Mesenteric fat pad (tissue), 1 donor: ENCODE measurements at regions not wholly inside any gene's neighbourhood (a gene's known extent, or its start where the extent isn't known, plus 50 kb on each side); places are given as distances from the start of the nearest gene placed in this dataset.
"Not testable (repeated sequence)": the region's sequence is repeated elsewhere in the genome, so short reads cannot be mapped to it uniquely, and the experiment has no call there.

Experiments used
- DNase-seq: peaks from one replicate; pipeline ENCODE4 v3.0.0-alpha.2; 2020; ENCODE audit warnings: low spot score
- donor health status: DM: yes; HTN: yes; CAD: no.

- no peak for DNase-seq
Measured at GRCh38 chr7:51635775-51636174, 319.2 kb upstream of the COBL start.

GRCh38 chr7:51634538-51634937, 317.9 kb upstream of the COBL start:
- DNase-seq = no peak

GRCh38 chr7:51634025-51634424, 317.4 kb upstream of the COBL start:
- no peak for DNase-seq

- no peak for DNase-seq
Measured at GRCh38 chr7:51633596-51633995, 317.0 kb upstream of the COBL start.

GRCh38 chr7:51633006-51633405, 316.4 kb upstream of the COBL start:
- no peak for DNase-seq

GRCh38 chr7:51630933-51631332, 314.3 kb upstream of the COBL start:
- no peak for DNase-seq

GRCh38 chr7:51629206-51629605, 312.6 kb upstream of the COBL start:
- no peak for DNase-seq

GRCh38 chr7:51621956-51622355, 305.3 kb upstream of the COBL start:
- no peak for DNase-seq

GRCh38 chr7:51620706-51621105, 304.1 kb upstream of the COBL start:
- no peak for DNase-seq

- no peak for DNase-seq
Measured at GRCh38 chr7:51619880-51620279, 303.3 kb upstream of the COBL start.

GRCh38 chr7:51617686-51618085, 301.1 kb upstream of the COBL start:
- no peak for DNase-seq

GRCh38 chr7:51613911-51614357, 297.3 kb upstream of the COBL start:
- no peak for DNase-seq

- DNase-seq = no peak
Measured at GRCh38 chr7:51611937-51612336, 295.3 kb upstream of the COBL start.

- no peak for DNase-seq
Measured at GRCh38 chr7:51607447-51607846, 290.8 kb upstream of the COBL start.

GRCh38 chr7:51606601-51607154, 290.1 kb upstream of the COBL start:
- no peak for DNase-seq

GRCh38 chr7:51602376-51602775, 285.8 kb upstream of the COBL start:
- no peak for DNase-seq

- DNase-seq = no peak
Measured at GRCh38 chr7:51601461-51601860, 284.9 kb upstream of the COBL start.

GRCh38 chr7:51599935-51600334, 283.3 kb upstream of the COBL start:
- DNase-seq = not testable (repeated sequence)

GRCh38 chr7:51593628-51594027, 277.0 kb upstream of the COBL start:
- no peak for DNase-seq

GRCh38 chr7:51592842-51593599, 276.4 kb upstream of the COBL start:
- DNase-seq = no peak

- DNase-seq = no peak
Measured at GRCh38 chr7:51591223-51591622, 274.6 kb upstream of the COBL start.

GRCh38 chr7:51590746-51591145, 274.1 kb upstream of the COBL start:
- DNase-seq = no peak

GRCh38 chr7:51589111-51589510, 272.5 kb upstream of the COBL start:
- no peak for DNase-seq
